Activated CD4-positive, alpha-beta T cell treated with anti-CD3 and anti-CD28 coated beads for 1 hour (primary cell): ENCODE measurements at regions not wholly inside any gene's neighbourhood (a gene's known extent, or its start where the extent isn't known, plus 50 kb on each side); places are given as distances from the start of the nearest gene placed in this dataset.

Experiments used
- DNase-seq: peaks from one replicate; pipeline ENCODE4 v3.0.0-alpha.2; 2020

DNA sequence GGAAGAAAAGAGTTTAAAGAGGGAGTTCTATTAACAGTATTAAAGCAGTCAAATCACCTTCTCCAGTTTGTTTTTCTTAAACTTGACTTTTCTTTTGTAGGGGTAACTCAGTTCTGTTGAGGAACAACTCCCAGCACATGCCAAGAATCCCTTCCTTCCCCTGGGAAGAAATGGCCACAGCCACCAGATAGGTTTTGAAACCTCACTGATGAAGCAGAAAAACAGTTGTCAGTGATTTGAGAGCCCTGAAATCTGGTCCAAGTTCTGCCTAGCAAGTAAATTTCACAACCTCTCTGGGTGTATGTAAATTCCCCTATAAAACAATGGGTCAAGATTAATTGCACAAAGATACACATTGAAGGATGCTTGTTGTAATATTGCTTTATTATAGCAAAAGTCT is 167.1 kb downstream of the DHX15 start:
- DNase-seq: no peak

DNA sequence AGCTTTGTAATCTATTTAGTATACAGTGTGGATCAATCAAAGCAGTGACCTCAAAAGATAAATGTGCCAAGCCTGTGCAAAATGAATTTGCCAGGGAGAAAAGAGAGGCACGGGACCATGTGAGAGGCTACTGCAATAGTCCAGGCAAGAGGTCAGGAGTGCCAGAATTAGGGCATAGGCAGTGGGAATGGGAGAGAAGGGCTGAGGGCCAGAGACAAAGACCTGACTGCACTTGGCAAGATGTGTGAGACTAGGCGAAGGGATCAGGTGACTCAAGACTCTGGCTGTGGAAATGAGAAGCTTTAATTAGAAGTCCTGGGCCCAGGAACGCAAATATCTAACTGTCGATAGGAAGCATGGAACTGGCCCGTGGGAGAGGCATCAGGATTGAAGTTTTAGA is 168.1 kb downstream of the DHX15 start:
- no peak for DNase-seq

DNA sequence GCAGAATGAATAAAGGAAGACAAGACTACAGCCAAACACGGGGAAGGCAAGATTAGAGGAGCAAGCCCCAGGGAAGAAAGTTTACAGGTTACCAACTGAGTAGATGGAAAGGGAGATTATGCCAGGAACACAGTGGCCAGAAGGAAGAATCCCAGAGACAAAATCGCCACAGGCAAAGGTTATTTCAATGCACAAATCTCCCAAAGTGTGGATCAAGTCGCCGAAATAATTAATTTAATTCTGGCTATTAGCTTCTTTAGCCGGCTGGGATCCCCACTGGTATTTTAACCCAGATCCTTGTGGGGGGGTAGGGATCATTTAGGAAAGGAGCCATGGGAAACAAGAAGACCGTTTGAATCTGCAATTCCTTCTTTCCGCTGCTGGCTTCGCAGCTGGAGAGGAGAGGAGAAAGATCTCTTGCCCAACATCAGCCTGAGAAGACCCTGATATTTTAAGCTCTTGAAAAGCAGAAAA is 171.0 kb downstream of the DHX15 start:
- no peak for DNase-seq

DNA sequence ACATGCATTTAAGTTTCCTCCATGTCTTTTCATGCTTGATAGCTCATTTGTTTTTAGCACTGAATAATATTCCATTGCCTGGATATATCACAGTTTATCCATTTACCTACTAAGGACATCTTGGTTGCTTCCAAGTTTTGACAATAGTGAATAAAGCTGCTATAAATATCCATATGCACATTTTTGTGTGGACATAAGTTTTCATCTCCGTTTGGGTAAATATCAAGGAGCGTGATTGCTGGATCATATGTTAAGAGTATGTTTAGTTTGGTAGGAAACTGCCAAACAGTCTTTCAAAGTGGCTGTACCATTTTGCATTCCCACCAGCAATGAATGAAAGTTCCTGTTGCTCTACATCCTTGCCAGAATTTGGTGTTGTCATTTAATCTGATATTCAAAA is 172.5 kb downstream of the DHX15 start:
- no peak for DNase-seq

DNA sequence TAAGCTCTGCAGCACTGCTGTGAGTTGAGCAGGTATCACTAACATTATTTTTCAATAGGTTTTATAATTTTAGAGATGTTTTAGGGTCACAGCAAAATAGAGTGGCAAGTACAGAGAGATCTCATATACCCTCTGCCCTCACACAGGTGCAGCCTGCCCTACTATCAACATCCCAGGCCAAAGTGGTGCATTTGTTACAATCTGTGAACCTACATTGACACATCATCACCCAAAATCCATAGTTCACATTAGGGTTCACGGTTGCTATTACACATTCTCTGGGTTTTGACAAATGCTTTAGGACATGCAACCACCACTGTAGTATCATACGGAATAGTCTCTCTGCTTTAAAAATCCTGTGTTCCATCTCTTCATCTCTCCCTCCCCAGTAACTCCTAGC is 173.1 kb downstream of the DHX15 start:
- DNase-seq: no peak

- no peak for DNase-seq
Measured at GRCh38 chr4:24408640-24409039, 175.7 kb downstream of the DHX15 start.

GRCh38 chr4:24405926-24406325 is 178.4 kb downstream of the DHX15 start:
- DNase-seq: no peak

DNA sequence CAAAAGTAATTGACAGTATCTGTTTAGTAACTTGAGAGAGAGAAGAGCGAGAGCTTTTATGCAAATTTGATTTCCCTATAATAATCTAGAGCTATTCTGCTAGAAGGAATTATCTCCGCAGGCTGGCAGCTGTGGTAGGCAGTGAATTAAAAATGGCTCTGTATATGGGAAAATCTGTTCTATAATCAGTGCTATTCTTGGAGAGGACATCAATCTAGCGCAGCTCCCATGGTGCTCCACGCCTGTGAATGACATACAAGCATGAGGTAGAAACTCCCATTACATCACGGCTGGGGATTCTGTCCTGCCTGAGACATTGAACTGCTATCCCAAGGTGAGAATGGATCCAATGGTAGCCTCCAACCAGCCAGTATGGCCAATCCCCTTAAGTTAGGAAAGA is 179.0 kb downstream of the DHX15 start:
- DNase-seq: no peak

DNA sequence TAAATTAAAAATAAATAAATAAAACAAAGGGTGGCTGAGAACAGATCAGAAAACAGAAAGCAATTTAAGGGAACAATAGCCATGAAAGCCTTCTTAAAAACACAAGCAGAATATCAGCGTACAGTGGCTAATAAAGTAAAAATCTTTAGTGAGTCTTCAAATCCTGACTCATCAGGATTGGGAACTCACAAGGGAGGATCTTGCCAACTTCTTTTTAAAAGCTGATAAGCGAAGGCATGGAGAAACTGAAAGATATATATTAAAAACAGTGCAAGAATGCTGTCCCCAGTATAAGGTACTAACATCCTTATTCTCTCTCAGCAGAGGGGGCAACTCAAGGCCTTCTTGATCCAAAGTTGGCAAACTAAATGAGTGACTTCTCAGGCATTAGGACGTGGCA is 180.1 kb downstream of the DHX15 start:
- DNase-seq: no peak

GRCh38 chr4:24403265-24403664 is 181.1 kb downstream of the DHX15 start:
- DNase-seq: no peak

- no peak for DNase-seq
Measured at GRCh38 chr4:24400537-24400936, 183.8 kb downstream of the DHX15 start.

- no peak for DNase-seq
Measured at GRCh38 chr4:24396988-24397387, 187.4 kb downstream of the DHX15 start.

GRCh38 chr4:24395937-24396336 is 188.4 kb downstream of the DHX15 start:
- DNase-seq: no peak

GRCh38 chr4:24394041-24394440 is 190.3 kb downstream of the DHX15 start:
- DNase-seq: no peak

DNA sequence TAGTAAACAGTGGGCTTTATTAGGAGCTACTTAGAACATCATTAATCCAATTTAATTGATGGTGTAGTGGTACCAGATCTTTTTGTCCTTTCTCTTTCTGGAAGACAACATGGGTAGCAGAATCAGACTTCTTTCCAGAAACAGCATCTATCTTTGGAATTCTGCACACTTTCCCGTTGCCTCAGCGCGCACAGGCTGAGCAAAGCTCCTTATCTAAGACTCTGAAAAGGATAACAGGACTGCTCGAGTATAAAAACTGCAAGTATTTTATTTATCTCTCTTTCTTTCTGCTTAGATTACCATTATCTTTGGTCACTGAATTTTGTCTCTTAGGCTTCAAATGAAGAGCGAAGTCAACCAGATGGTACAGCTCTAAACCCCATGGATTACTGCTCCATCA is 191.7 kb downstream of the DHX15 start:
- DNase-seq: no peak

GRCh38 chr4:24382381-24382780 is 202.0 kb downstream of the DHX15 start:
- no peak for DNase-seq

- DNase-seq: no peak
Measured at GRCh38 chr4:24380957-24381665, 203.2 kb downstream of the DHX15 start.

DNA sequence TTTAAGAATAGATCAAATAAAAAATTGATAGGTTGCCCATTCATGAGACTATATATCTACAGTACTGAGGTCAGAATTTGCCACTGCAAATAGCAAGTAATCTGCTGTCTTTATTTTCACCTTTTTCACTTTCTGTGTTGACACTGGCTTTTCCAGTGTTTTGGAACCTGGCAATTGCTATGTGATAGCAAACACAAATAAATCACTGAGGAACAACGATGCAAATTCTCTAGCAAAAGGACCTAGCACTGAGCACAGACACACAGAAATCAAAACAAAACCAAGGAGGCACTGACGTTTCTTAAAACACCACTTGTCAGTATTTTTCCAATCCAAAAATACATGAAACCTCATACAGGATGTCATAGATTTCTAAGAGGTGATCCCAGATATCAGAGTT is 210.7 kb downstream of the DHX15 start:
- no peak for DNase-seq

DNA sequence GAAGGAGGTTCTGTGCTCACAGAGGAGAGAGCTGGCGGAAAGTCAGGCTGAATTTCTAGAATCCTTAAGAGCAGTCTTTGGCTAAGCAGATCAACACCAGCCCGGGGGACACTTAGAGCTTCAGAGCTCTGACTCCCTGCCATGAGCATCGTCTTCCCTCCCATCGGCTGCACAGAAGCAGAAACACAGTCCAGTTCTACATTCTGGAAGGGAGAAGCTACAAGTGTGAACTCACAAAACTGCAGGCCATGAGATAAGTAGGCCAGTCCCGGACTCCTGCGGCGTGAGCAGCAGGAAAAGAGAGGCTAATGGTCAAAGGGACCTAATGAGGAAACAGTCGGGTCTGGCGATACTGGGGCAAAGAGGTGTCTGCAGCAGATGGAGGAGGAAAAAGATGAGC is 211.5 kb downstream of the DHX15 start:
- DNase-seq: no peak

GRCh38 chr4:24372341-24372740 is 212.0 kb downstream of the DHX15 start:
- no peak for DNase-seq

DNA sequence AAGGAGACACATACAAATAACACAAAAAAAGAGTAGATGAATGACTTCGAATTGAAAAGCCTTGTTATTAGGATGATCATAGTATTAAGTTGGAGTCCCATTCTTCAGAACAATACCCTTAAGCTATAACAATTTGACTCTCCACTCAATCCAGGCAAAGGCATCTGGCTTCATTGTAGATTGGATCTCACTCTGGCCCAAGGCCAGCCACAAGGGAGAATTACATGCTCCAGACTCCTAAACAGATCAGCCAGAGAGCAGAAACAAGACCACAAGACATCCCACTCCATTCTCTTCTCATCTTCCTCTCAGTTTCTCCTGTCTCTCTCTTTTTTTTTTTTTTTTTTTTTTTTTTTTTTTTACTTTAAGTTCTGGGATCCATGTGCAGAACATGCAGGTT is 213.9 kb downstream of the DHX15 start:
- DNase-seq: no peak

DNA sequence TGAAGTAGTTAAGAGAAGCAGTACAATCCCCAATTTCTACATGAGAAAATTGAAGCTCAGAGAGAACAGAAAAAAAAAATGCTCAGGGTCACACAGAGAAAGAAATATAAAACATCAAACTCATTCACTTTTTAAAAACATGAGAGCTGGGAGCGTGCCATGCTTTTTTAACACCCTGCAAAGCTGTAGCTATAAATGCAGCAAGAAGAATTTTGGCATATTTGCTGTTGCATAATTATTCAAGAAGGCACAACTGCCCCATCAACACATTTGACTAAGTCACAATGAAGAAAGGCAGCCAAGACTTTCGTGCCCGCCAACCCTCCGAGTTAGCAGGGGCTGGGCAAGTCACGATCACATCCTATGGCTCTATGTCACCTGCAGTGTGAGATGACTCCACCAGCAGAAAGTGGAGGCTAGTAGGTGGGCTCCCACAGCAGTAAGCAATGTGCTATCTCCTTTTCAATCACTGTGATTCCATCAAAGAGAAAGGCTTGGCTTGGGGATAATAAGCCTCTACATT is 214.8 kb downstream of the DHX15 start:
- no peak for DNase-seq

- no peak for DNase-seq
Measured at GRCh38 chr4:24368801-24369200, 215.6 kb downstream of the DHX15 start.

- DNase-seq: no peak
Measured at GRCh38 chr4:24364852-24365251, 219.5 kb downstream of the DHX15 start.

- DNase-seq: no peak
Measured at GRCh38 chr4:24364249-24364648, 220.1 kb downstream of the DHX15 start.
